M059J (cell line): ENCODE measurements at regions not wholly inside any gene's neighbourhood (a gene's known extent, or its start where the extent isn't known, plus 50 kb on each side); places are given as distances from the start of the nearest gene placed in this dataset.

Experiments
- DNase-seq: peaks from one replicate; pipeline ENCODE4 v3.0.0-alpha.2; 2012; ENCODE audit warnings: low read depth

DNA sequence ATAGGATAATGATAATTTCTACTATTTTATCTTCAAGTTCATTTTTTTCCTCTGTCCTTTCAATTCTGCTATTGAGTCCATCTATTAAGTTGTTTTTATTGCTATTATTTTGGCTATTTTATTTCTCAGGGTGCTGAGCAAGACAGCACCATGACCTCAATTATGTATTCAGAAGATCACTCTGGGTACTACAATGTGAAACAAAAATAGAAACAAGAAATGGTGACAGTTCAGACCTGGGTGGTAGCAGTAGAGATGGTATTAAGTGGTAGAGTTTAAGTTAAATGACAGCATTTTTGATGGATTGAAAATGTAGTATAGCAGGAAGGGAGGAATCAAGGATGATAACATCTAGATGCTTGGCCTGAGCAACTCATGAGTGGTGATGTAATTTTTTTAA, 655.3 kb upstream of the PLXNA2 start:
- DNase-seq: no peak

DNA sequence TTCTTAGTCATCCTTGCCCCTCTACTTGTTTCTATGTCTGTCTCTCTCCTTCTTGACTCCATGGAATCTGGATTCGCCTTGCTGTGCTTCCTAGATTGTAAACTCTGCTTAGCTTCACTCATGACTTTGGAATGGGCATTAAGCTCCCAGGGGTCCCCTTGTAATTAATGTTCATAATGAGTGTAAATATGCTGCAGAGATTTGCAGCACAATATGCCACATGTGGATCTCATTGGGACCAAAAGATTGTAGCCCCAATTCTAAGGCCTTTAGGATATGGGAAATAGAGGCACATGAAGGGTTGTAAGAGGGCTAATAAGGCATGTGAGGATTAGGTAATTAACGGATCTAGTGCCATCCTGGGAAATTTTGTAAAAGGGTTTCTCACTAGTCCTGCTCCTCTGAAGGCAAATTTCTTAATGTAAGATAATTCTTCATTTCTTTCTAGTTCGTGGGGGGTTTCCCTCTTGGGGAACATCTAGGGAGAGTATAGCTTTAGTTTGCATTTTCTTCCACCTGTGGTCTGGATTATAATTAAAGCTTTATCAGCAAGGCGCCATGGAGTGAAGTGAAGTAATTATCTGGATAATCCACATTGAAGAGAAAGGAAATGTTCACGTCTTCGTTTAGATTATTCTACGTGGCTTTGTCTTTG, 659.2 kb upstream of the PLXNA2 start:
- DNase-seq: no peak

DNA sequence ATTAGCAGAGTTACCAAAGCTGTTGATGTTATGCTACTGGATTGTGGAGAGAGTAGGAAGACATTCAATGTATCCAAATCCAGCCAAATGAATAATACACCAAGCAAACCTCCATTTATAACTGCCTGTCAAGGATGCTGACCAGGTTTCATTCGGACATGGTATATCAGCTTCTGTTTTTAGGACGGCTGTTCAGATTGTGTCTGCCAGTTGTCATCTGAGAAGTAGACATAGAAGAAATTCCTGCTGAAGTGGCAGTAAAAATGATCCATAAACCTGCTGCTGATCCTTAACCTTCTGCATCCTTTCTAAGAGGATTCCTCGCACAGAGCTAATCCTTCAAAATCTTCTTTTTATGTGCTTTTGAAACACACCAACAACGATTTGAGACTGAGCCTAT, 663.6 kb upstream of the PLXNA2 start:
- DNase-seq: no peak

DNA sequence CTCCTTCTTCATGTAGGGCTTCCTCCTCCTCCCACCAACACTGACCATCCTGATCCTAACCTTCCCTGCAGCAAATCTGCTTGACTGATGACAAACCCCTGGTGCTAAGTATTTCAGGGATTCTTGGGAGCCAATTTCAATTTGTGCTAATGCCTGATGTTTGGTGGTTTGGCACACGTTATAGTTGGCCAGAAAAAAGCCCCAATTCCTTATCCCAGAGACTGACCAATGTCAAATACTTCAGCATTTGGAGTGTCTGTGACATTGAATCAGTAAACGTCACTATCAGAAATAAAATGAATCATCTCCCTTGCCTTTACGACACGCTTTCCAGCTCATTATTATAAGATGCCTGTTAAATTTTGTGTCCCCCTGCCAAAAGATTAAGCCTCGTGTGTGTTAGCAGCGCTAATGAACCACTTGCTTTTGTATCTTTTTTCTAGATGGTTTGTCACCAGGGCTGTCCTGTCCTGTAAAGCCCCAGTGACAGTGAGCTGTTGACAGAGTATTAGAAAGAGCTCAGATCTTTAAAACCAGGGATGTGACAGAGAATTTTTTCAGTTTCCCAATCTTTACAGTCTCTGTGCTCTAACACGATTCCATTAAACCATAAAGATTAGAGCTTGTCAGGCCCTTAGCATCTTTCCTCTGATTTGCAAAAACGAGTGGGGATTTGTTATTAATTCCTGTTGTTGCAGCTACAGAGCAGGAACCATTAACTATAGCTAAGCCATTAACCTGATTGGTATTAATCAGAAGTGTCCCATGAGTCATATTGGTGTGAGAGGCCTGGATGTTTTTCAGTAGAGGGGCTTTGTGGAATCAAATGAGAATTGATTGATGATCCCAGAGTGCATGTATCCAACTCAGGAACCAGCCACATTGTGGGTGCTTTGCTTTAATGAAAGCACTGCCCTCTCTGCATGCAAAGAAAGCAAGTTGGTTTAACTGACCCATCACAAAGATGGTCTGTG, 665.1 kb upstream of the PLXNA2 start:
- peak; percentile 69 for DNase-seq

DNA sequence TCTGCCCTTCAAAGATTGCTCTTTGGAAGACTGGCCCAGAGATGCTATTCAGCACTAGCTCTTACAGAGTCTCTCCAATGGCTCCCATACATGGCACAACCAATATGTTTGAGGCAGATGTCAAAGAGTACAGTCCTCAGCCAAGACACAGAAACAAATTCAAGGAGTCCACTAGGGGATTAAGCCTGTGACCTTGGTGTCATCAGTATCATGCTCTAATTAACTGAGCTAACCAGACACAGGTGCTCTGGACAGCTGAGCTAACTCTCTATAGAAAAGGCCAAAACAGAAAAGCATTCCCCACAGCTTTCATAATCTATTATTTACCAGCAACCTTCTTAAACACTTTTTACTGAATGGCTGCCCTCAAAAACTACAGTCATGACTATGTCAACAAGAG, 666.0 kb upstream of the PLXNA2 start:
- DNase-seq: no peak

DNA sequence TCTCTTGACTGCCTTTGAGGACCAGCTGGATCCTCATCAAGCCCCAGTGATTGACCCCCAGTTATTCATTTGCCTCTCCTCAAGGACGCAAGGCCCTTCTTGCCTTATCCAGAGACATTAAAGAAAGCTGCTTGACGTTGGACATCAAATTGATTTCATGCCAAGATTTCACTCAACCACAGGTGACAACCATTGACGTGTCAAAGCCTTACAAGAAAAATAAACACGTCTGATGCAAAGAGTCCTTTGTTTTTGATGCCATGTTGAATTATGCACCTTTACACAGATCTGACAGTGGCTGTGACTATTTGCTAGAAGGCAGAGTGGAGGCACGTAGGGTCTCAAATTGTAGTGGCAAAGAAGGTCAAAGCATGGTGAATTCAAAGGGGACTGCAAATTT, 666.2 kb upstream of the CAMK1G start:
- DNase-seq: no peak

DNA sequence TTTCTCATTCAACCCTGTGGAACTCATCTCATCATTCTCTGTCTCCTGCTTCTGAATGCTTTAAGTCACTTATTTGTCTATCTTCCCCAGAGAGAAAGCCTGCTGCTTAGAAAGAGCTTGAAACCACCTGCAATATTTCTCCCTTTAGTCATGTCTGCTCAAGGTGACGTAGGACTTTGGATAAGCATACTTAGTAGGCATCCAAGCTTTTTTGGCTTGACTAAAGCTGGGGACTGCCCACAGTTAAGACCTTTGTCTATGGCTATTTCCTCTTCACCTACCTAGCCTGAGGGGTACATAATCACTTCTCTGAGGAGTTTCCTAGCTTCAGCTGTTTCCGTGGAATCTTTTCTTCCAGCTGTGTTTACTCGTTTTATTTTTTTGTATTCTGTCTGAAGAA, 665.8 kb upstream of the CAMK1G start:
- DNase-seq: peak; percentile 83

DNA sequence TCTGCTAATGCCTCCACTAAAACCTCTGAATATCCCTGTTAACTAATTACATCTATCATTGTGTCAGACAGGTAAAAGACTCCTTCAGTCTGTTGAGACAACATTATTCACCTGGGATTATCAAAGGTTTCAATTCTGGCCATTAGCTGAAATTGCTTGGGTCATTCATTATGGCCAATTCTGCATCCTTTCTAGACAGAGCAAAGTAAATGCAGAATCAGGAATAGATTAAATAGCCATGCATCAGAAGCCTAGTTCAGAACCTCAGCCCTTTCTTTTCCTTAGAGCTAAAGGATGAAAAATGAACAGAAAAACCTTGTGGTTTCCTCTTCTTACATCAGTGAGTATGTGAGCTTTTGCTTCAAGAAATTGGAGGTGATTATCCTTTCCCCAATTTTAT, 665.4 kb upstream of the CAMK1G start:
- no peak for DNase-seq

DNA sequence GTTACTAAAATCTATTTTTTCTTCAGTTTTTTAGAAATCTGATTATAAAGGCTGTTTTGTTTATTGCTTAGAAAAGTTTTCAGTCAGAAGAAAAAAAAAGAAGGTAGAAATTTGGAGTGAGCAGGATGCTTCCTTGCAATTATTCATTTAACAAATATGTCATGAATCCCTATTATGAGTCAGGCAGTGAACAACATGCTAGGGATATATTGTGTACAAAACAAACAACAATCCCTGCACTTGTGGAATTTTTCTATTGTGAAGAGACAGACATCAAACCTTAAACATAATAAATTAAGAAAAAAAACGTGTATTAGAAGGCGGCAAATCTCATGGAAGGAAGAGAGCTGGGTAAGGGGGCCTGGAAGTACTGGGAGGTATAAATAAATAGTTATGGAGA, 664.1 kb upstream of the CAMK1G start:
- DNase-seq: peak; percentile 77

DNA sequence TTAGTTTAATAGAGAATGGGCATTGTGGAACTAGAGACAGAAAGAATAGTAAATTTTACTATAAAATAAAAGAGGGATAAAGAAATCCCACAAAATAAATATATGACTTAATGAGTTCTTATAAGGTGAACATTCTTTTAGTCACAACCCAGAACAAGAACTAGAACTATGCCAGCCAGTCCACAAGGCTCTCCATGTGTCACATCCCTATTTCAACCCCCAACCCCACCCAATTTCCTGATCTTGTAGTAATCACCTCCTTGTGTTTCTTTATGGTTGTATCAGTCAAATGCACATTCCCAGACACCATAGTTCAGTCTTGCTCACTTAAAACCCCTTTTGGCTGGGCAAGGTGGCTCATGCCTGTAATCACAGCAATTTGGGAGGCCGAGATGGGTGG, 662.3 kb upstream of the CAMK1G start:
- peak; percentile 37 for DNase-seq

DNA sequence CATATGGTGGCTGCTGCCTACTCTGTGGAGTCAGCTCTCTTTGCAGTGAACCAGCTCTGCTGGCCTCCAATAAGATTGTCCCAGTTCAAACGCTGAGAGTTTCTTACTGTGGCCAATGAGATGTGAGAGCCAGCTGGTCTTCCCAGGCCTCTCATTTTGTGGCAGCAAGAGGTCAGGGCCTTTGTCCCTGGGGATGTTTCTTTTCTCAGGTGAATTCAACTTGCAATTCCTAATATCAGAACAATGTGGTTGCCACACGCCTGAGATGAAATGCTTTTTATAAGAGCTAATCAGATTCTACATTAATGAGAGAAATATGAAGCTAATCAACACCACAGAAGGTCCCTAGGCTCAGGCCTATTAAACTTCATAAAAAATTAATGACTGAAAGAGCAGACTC, 660.1 kb upstream of the CAMK1G start:
- peak; percentile 24 for DNase-seq

DNA sequence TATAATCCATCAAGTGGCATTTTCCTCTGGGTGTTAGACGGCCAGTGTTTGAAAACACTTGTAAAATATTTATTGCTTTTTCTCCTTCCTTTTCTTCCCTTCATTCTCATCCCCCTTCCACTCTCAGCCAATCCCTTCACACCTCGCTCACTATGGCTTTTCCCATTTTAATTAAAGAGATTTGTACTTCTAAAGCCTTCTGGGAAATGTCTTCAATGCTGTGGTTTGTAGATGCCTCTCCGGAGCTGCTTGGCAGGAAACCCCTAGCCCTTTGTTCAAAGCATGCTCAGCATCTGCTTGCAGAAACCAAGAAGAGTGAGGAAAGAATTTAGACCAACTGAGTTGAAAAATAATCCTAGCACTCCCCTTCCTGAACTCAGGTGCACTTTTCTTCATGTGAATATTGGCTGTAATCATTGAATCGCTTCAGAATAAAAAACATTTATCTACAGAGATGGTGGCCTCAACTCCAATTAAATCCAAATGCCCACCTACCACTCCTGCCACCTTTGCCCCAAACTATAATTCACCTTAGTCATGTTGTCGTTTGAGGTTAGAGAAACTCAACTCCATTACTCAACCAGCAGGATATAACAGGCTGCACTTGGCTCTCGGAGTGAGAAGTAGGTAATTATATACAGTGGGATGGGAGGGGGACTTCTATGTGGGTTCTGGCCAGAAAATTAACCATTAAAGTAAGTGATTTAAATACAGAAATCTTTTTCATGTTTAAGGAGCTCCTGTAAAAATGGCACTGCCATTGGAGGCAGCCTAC, 659.4 kb upstream of the CAMK1G start:
- DNase-seq: peak; percentile 31

DNA sequence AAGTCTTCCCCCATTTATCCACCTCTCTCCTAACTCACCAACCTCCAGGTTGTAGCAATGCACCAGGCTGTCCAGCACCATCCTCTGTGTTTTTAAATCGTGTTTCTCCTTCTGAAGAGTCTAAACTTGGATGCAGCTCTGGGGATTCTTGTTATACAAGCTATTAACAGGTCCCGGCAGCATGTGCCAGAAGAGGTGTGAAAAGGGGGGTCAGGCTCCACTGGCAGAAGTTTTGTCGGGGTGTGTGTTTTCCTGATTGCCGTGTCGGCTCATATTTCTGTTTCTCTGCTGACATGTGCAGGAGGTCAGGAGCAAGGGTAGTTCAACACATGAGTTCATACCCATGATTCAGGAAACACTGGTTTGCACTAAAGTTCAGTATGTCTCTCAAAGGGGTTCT, 658.6 kb upstream of the CAMK1G start:
- no peak for DNase-seq

DNA sequence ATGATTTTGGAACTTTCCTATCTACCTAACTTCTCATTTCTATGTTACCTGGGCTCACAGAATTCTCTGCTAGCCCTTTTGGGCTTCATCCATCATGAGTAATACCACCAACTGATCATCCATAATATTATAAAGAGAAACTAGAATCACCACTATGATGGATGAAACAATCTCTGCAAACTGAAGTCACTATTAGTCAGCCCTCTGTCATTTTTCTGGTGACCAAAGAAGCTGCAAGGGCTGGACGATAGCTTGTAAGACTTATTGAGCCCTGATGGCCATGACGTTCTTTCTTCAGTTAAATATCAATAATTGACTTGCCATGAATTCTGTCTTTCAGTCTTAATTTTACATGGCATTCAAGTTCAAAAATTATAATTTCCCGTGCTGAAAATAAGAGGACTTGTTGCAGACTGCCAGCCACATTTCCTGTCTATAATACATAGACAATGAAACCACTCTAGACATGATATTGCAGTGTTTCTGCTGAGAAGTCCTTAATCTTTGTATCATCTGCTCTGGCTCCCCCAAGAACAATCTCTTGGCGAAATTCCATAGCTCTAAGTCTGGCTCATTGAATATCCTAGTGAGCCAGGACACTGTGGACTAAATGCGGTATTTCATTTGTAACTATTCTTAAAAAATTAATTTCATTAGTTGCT, 655.0 kb upstream of the CAMK1G start:
- DNase-seq: peak; percentile 54

DNA sequence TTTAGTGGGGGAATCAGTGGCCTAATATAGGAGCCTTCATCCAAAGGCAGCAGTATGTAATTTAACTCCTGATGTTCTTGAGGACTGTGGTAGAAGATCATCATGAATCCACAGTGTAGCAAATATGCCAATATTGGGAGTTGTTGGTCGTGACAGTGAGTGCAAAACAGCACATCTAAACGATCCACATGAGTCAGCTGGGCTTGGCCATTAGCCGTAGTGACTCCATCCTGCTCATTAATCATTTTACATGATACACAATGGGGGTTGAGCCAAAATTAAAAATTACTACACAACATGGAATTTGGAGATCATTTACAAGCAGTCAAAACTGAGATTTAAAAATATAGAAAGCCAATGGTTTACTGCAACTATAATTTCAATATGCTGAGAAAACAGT, 653.9 kb upstream of the CAMK1G start:
- DNase-seq: peak; percentile 80

DNA sequence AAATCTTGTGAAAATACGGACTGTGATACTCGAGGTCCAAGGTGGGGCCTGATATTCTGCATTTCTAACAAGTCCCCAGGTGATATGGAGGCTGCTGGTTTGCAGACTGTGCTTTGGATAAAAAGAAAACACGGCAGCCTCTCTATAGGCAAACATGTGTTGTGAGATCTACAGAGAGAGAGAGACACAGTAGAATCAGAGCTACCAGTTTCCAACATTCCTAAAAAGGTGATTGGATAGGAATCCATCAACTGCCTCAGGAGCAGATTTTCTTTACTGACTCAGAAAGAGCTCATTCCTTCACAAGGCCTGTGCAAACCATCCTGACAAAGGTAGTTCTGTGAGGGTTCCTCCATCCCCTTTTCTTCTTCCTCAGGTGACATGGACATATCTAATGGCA, 651.6 kb upstream of the CAMK1G start:
- DNase-seq: no peak

DNA sequence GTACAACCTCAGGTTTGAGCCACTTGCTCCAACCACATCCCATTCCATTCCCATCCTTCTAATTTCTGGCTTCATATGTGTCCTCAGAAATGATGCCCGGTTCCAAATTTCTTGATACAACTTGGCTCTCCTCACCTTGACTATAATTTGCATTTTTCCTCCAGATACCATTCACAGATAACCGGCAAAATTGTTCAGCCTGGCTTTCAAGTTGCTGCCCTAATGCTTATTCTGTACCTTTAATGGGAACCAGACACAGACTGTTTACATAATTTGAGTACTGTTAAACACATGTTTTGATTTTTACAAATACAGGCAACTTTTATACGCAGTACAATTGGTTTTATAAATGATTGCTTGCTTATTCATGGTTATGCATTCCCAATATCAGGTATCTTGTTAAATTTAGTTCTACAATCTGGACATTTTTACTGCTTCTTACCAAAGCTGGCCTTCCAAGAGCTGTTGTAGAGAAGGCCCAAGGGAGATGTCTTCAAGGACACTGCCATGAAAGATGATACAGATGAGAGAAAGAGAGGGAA, 649.5 kb upstream of the CAMK1G start:
- no peak for DNase-seq

DNA sequence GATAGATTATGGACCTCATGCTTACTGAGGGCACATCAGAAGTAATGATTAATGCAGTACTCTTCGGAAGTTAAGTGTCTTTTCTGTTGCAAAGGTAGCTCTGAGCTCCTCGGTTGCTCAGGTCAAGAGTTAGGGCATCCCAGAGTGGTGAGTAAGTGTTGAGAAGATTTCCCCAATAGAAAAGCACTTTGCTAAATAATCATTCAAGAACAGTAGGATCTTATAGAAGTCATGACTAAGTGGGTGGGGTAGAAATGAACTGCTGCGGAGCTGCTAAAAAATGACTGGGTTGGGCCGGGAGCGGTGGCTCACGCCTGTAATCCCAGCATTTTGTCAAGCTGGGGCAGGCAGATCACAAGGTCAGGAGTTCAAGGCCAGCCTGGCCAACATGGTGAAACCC, 648.6 kb upstream of the CAMK1G start:
- no peak for DNase-seq

DNA sequence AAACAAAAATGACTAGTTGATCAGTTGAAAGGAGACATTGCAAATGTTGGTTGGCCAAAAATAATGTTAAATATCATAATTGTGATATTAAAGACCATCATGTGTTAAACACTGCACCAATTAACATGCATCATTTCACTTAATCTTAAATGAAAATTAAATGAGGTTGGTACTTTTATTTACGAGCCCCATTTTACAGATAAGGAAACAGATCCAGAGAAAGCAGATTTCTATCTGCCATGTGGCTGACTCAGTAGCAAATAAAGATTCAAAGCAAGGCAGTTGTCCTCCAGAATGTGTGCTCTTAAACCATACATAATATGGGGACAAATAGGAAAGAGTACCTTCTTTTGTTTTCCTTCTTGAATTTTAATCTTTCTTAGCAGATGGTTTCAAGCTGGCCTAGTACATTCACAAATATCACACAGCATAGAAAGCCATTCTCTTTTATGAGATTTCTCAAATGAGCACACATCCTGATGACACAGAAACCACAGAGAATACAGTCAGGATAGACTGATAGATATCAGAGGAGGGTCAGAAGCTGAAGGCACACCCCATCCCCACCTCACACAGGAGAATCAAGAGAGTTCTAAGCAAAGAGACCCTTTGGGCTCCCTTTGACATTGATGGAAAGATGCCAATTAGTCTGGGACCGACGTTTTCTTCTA, 647.9 kb upstream of the CAMK1G start:
- peak; percentile 68 for DNase-seq

DNA sequence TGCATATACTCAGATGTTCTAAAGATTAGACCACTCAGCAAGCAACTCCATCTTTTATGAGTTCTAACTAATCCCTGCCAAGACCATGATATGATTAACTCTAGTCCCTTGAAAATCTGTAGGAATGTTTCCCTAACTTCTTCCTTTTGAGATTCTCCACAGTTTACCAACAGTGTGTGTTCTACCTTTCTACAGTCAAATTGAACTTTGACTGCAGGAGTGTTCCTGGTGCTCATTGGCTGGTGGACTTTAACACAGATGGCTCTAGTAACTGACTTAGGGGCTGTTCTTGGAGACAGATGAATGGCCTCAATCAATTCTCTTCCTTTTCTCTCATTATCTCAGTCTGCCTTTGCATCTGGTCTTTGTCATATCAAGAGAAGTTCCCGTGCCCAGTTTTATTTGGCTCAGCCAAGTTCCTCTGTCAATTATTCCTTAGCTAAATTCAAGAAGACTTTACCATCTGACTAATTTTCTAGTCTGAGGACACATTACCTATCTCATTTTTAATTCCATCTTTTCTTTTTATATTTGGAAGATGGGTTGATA, 643.9 kb upstream of the CAMK1G start:
- no peak for DNase-seq
